H1 (cell line): ENCODE measurements at regions not wholly inside any gene's neighbourhood (a gene's known extent, or its start where the extent isn't known, plus 50 kb on each side); places are given as distances from the start of the nearest gene placed in this dataset.

Source experiments
- CBX8 ChIP-seq: fragments of 300-800, 300-1000 bp; sonication (generic); IDR thresholded peaks from 2 replicates; pipeline ENCODE4 v1.7.1; 2016; ENCODE audit warnings: low read depth, low read length, borderline replicate concordance
- CEBPB ChIP-seq: IDR thresholded peaks from 2 replicates; pipeline ENCODE4 v1.6.1; 2012; ENCODE audit warnings: low read depth, low read length
- HDAC2 ChIP-seq, 2 experiments: fragments of 300-600 bp in 1 of 2; sonication (generic) in 1 of 2; IDR thresholded peaks; 2 replicates each; pipeline ENCODE4 v1.6.1; 2011 to 2012; ENCODE audit warnings: low read depth in 2 of 2, low read length in 2 of 2, mild to moderate bottlenecking in 2 of 2, moderate library complexity in 2 of 2, borderline replicate concordance in 1 of 2, inconsistent platforms in 1 of 2
- MAFK ChIP-seq: IDR thresholded peaks from 2 replicates; pipeline ENCODE4 v1.6.1; 2012; ENCODE audit warnings: low read depth, mild to moderate bottlenecking, improper control_type of control experiment, low read length
- POLR2A ChIP-seq, 2 experiments: IDR thresholded peaks; 1 replicate in 1 of 2; 2 replicates in 1 of 2; pipeline ENCODE4 v1.6.1; 2011; ENCODE audit warnings: low read depth in 2 of 2, low read length in 2 of 2, mild to moderate bottlenecking in 2 of 2; ENCODE audit errors: control extremely low read depth in 1 of 2
- TAF1 ChIP-seq: IDR thresholded peaks from 2 replicates; pipeline ENCODE4 v1.6.1; 2011; ENCODE audit warnings: mild to moderate bottlenecking, low read depth, low read length
- YY1 ChIP-seq: IDR thresholded peaks from 2 replicates; pipeline ENCODE4 v1.6.1; 2011; ENCODE audit warnings: low read depth, mild to moderate bottlenecking, low read length
- ZNF274 ChIP-seq: IDR thresholded peaks from 2 replicates; pipeline ENCODE4 v1.7.0; 2012; ENCODE audit warnings: low read length, borderline replicate concordance; ENCODE audit errors: extremely low read depth
- TF ChIP-seq, protein P1 (sequence below), 3 experiments: IDR thresholded peaks; 1 replicate in 2 of 3; 2 replicates in 1 of 3; pipeline versions ENCODE4 v1.5.1 to v1.6.1; 2011; ENCODE audit warnings: low read length in 3 of 3, mild to moderate bottlenecking in 3 of 3, inconsistent platforms in 2 of 3, low read depth in 1 of 3, moderate library complexity in 1 of 3; ENCODE audit not compliant: insufficient read depth in 1 of 3; ENCODE audit errors: control extremely low read depth in 1 of 3
- TF ChIP-seq, protein P2 (sequence below): IDR thresholded peaks from 2 replicates; pipeline ENCODE4 v1.6.1; 2012; ENCODE audit warnings: low read length, inconsistent platforms

DNA sequence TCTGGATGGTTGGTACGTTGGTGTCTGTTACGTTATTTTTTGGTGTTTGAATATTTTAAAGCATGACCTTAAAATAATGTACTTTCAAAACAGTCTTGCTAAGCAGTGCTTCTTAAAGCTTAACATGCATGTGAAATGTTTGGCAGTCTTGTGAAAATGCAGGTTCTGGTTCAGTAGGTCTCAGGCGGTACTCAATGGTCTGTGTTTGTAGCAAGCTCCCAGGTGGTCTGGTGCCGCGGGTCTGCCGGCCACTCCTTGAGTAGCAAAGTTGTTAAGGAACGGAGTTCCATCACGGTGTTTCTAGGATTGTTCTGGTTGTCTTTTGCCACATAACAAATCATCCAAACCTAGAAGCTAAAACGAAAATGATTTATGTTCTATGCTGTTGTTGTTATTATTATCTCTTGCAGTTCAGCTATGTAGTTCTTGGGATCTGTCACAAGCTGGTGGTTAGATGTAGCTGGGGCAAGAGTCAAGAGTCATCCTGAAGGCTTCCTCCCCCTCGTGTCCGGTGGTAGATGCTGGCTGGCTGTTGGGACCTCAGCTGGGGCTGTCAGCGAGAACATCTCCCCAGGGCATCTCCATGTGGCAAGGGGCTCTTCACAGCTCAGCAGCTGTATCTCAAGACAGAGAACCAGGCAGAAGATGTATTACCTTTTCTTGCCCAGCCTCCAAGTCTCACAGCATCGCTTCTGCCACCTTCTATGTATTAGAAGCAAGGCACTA is 186.8 kb downstream of the PALM2AKAP2 start:
- TF ChIP-seq POLR2A (IDR thresholded peaks at IDR 0.05; ENCODE audit: control extremely low read depth in 1 of 2, low read depth in 2 of 2, low read length in 2 of 2) (no peak), HDAC2 (IDR thresholded peaks at IDR 0.05; ENCODE audit: borderline replicate concordance in 1 of 2, low read depth in 2 of 2, low read length in 2 of 2) (no peak), TAF1 (no peak), CBX8 (no peak), YY1 (no peak), ZNF274 (no peak), CEBPB (no peak), MAFK (no peak)
- TF ChIP-seq, protein P1, sequence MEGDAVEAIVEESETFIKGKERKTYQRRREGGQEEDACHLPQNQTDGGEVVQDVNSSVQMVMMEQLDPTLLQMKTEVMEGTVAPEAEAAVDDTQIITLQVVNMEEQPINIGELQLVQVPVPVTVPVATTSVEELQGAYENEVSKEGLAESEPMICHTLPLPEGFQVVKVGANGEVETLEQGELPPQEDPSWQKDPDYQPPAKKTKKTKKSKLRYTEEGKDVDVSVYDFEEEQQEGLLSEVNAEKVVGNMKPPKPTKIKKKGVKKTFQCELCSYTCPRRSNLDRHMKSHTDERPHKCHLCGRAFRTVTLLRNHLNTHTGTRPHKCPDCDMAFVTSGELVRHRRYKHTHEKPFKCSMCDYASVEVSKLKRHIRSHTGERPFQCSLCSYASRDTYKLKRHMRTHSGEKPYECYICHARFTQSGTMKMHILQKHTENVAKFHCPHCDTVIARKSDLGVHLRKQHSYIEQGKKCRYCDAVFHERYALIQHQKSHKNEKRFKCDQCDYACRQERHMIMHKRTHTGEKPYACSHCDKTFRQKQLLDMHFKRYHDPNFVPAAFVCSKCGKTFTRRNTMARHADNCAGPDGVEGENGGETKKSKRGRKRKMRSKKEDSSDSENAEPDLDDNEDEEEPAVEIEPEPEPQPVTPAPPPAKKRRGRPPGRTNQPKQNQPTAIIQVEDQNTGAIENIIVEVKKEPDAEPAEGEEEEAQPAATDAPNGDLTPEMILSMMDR (IDR thresholded peaks at IDR 0.05; ENCODE audit: control extremely low read depth in 1 of 3, insufficient read depth in 1 of 3, low read depth in 1 of 3, low read length in 3 of 3), result no peak
- TF ChIP-seq, protein P2, sequence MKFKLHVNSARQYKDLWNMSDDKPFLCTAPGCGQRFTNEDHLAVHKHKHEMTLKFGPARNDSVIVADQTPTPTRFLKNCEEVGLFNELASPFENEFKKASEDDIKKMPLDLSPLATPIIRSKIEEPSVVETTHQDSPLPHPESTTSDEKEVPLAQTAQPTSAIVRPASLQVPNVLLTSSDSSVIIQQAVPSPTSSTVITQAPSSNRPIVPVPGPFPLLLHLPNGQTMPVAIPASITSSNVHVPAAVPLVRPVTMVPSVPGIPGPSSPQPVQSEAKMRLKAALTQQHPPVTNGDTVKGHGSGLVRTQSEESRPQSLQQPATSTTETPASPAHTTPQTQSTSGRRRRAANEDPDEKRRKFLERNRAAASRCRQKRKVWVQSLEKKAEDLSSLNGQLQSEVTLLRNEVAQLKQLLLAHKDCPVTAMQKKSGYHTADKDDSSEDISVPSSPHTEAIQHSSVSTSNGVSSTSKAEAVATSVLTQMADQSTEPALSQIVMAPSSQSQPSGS, result no peak
